ENCODE measurements at regions not wholly inside any gene's neighbourhood (a gene's known extent, or its start where the extent isn't known, plus 50 kb on each side); places are given as distances from the start of the nearest gene placed in this dataset.

- no peak for ATAC-seq
- no TSS peak for BruUV-seq (replicated peaks)
- Histone ChIP-seq H3K9me3 (ENCODE audit: control insufficient read depth, insufficient read depth, low read depth, low read length) (no peaks in the 10 kb centered on the region), H3K27ac (ENCODE audit: low read length) (no peak overlapping the region), H3K4me1 (ENCODE audit: control insufficient read depth, insufficient read depth, low read length) (no peaks in the 10 kb centered on the region), H3K27me3 (ENCODE audit: control insufficient read depth, insufficient read depth, low read length) (no peaks in the 10 kb centered on the region), H3K36me3 (ENCODE audit: control insufficient read depth, insufficient read depth, low read length) (no peaks in the 10 kb centered on the region), H3K4me3 (ENCODE audit: low read depth in 2 of 2, low read length in 2 of 2) (no peak overlapping the region)
- TF ChIP-seq CTCF (IDR thresholded peaks at IDR 0.05) (no peak), TCF7L2 (IDR thresholded peaks at IDR 0.05; ENCODE audit: low read depth, low read length) (no peak), SIN3A (IDR thresholded peaks at IDR 0.05; ENCODE audit: borderline replicate concordance, insufficient read depth, low read depth, low read length) (no peak), REST (IDR thresholded peaks at IDR 0.05; ENCODE audit: insufficient read depth in 1 of 2, low read depth in 2 of 2, low read length in 1 of 2) (no peak), POLR2AphosphoS5 (IDR thresholded peaks at IDR 0.05; ENCODE audit: low read depth, low read length) (no peak)
- no peak for DNase-seq (ENCODE audit: low read depth, low spot score)
- POLR2A ChIA-PET = no interaction called here
- intact Hi-C loops (cut with micrococcal nuclease; ENCODE audit: unreplicated experiment) = no loop called here
- CTCF ChIA-PET = interaction anchor here (0.5 kb wide), 1 partner anchor 51 kb away, joined by 6 read pairs; no protein-coding TSS in a partner anchor
- in situ Hi-C loops (cut with HindIII; ENCODE audit: low pct_unique_long_range_greater_than_20kb, low sequenced_read_pairs) = no loop called here
Observed at GRCh38 chr11:80240245-80240644, 799.4 kb upstream of the TENM4 start.

GRCh38 chr11:80239217-80239616 lies 798.4 kb upstream of the TENM4 start:
- no TSS peak for BruUV-seq (replicated peaks)
- in situ Hi-C loops (cut with HindIII; ENCODE audit: low pct_unique_long_range_greater_than_20kb, low sequenced_read_pairs) = no loop called here
- TF ChIP-seq TCF7L2 (IDR thresholded peaks at IDR 0.05; ENCODE audit: low read depth, low read length) = no peak
- TF ChIP-seq CTCF (IDR thresholded peaks at IDR 0.05) = no peak
- TF ChIP-seq REST (IDR thresholded peaks at IDR 0.05; ENCODE audit: insufficient read depth in 1 of 2, low read depth in 2 of 2, low read length in 1 of 2) = no peak
- TF ChIP-seq POLR2AphosphoS5 (IDR thresholded peaks at IDR 0.05; ENCODE audit: low read depth, low read length) = no peak
- no peak for TF ChIP-seq SIN3A (IDR thresholded peaks at IDR 0.05; ENCODE audit: borderline replicate concordance, insufficient read depth, low read depth, low read length)
- Histone ChIP-seq H3K27ac (ENCODE audit: low read length) (no peak overlapping the region), H3K4me3 (ENCODE audit: low read depth in 2 of 2, low read length in 2 of 2) (no peak overlapping the region), H3K9me3 (ENCODE audit: control insufficient read depth, insufficient read depth, low read depth, low read length) (no peaks in the 10 kb centered on the region), H3K27me3 (ENCODE audit: control insufficient read depth, insufficient read depth, low read length) (no peaks in the 10 kb centered on the region), H3K4me1 (ENCODE audit: control insufficient read depth, insufficient read depth, low read length) (no peaks in the 10 kb centered on the region), H3K36me3 (ENCODE audit: control insufficient read depth, insufficient read depth, low read length) (no peaks in the 10 kb centered on the region)
- DNase-seq (ENCODE audit: low read depth, low spot score) (no peak), ATAC-seq (no peak)
- CTCF ChIA-PET = no interaction called here
- intact Hi-C loops (cut with micrococcal nuclease; ENCODE audit: unreplicated experiment) = no loop called here
- POLR2A ChIA-PET = no interaction called here

All from Panc1 (cell line).